Adrenal gland (tissue), 5 donors: ENCODE measurements at regions not wholly inside any gene's neighbourhood (a gene's known extent, or its start where the extent isn't known, plus 50 kb on each side); places are given as distances from the start of the nearest gene placed in this dataset.

ENCODE experiments used
- POLR2A ChIP-seq, 2 donors: fragments of 450-650 bp; IDR thresholded peaks; one replicate each; pipeline ENCODE4 v1.6.1; 2017; ENCODE audit warnings: antibody characterized with exemption in 2 of 2, mild to moderate bottlenecking in 2 of 2, moderate library complexity in 1 of 2
- TF ChIP-seq, protein P1 (sequence below), 6 experiments: fragments of 450-650 bp in 4 of 6; fragments of 200-600 bp in 2 of 6; sonication (generic) in 1 of 6; IDR thresholded peaks; 1 replicate in 5 of 6; 2 replicates in 1 of 6; pipeline versions ENCODE4 v1.5.1 to v1.8.0; 2016 to 2021; ENCODE audit warnings: antibody characterized with exemption in 6 of 6, mild to moderate bottlenecking in 2 of 6, moderate library complexity in 1 of 6
- donor health status: DM: no; HTN: no; CAD: no.

DNA sequence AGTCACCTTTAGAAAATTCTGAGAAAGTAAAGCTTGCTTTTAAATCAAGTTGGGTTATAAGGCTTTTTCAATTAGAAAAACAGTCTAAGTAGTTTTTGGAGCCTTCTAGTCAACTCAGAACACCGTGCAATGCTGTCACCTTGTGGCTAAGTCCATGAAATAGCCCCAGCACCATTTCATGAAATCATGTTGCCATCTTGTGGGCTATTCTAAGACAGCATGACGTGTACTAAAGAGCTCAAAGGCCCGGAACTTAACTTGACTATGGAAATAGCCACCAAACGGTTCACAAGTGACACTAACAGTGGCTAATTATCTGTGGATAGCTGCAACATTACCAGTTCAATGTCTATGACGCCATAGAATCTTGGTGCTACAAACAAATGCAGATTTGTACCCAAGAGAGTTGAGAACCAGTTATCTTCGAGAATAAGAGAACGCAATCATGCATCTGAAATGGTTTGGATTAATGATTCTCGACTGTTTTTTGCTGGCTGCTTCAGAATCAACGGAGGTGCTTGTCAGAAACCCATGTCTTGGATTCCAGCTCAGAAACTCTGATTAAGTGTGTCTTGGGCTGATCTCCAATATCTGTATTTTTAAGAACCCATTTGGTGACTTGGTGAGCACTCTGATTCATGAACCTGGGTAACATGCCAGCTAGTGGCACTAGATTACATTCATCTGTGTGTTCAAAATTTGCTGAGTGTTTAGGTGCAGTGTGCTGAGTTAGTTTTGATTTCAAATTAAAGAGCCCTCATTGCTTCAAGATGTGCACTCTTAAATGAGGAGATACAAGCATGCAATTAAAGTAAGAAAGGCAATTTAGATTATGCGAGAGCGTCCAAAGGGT is 111.2 kb upstream of the MCTP2 start:
- no peak for TF ChIP-seq POLR2A (IDR thresholded peaks at IDR 0.05)
- TF ChIP-seq, protein P1, sequence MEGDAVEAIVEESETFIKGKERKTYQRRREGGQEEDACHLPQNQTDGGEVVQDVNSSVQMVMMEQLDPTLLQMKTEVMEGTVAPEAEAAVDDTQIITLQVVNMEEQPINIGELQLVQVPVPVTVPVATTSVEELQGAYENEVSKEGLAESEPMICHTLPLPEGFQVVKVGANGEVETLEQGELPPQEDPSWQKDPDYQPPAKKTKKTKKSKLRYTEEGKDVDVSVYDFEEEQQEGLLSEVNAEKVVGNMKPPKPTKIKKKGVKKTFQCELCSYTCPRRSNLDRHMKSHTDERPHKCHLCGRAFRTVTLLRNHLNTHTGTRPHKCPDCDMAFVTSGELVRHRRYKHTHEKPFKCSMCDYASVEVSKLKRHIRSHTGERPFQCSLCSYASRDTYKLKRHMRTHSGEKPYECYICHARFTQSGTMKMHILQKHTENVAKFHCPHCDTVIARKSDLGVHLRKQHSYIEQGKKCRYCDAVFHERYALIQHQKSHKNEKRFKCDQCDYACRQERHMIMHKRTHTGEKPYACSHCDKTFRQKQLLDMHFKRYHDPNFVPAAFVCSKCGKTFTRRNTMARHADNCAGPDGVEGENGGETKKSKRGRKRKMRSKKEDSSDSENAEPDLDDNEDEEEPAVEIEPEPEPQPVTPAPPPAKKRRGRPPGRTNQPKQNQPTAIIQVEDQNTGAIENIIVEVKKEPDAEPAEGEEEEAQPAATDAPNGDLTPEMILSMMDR (IDR thresholded peaks at IDR 0.05), result peak; percentile 58 to 94 (median 89)
